ENCODE measurements at regions not wholly inside any gene's neighbourhood (a gene's known extent, or its start where the extent isn't known, plus 50 kb on each side); places are given as distances from the start of the nearest gene placed in this dataset.

DNA sequence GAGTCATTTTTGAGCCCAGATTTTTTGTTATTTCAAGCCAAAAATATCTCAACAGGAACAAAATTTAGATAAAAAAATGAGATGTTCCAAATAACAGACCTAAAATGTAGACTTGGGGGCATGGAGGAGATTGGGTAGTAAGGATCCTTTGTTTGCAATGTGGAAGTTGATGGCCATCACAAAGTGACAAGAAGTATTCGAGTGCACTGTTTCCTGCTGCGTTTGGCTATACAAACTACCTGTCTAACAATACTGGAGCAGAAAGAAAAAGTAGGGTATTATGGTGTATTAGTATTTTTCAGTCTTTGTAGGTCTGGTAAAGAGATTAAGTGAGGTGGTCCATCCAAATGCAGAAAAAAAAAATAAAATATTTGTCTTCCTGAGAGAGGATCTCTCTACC is 284.2 kb downstream of the C3orf38 start:
- TF ChIP-seq, protein P1, sequence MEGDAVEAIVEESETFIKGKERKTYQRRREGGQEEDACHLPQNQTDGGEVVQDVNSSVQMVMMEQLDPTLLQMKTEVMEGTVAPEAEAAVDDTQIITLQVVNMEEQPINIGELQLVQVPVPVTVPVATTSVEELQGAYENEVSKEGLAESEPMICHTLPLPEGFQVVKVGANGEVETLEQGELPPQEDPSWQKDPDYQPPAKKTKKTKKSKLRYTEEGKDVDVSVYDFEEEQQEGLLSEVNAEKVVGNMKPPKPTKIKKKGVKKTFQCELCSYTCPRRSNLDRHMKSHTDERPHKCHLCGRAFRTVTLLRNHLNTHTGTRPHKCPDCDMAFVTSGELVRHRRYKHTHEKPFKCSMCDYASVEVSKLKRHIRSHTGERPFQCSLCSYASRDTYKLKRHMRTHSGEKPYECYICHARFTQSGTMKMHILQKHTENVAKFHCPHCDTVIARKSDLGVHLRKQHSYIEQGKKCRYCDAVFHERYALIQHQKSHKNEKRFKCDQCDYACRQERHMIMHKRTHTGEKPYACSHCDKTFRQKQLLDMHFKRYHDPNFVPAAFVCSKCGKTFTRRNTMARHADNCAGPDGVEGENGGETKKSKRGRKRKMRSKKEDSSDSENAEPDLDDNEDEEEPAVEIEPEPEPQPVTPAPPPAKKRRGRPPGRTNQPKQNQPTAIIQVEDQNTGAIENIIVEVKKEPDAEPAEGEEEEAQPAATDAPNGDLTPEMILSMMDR (IDR thresholded peaks at IDR 0.05): no peak
- no peaks in the 10 kb centered on the region for H3K36me3 Mint-ChIP-seq (ENCODE audit: low read depth)
- peaks cover 8% of the 10 kb centered on the region for H3K27me3 Mint-ChIP-seq (ENCODE audit: low read depth)
- H3K4me3 Mint-ChIP-seq (ENCODE audit: unreplicated experiment): no peak overlapping the region
- H3K4me1 Mint-ChIP-seq (ENCODE audit: low read depth): peaks cover 6% of the 10 kb centered on the region
- no peak overlapping the region for H3K27ac Mint-ChIP-seq (ENCODE audit: unreplicated experiment)
- no peaks in the 10 kb centered on the region for H3K9me3 Mint-ChIP-seq (ENCODE audit: low read depth)
- DNase-seq (ENCODE audit: low spot score): no peak

DNA sequence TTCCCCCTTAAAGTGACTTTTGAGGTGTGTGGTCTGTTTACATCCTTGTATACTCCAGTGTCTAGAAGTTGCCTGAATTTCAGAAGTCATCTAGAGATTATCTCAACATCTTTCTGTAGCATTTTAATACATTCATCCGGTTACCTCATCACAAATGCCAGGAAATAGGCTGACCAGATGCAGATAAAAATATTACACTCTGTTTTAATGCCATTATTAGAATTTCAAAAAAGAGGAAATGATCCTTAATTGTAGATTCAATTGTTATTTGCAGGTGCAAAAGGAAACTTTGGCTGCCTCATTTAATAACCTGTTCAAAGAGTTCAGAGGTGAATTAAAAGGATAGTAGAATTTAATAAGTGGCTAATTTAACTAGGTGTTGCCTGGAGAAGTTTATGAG is 290.9 kb downstream of the C3orf38 start:
- TF ChIP-seq, protein P1 (IDR thresholded peaks at IDR 0.05): no peak
- H3K4me3 Mint-ChIP-seq (ENCODE audit: unreplicated experiment): no peak overlapping the region
- H3K36me3 Mint-ChIP-seq (ENCODE audit: low read depth): no peaks in the 10 kb centered on the region

DNA sequence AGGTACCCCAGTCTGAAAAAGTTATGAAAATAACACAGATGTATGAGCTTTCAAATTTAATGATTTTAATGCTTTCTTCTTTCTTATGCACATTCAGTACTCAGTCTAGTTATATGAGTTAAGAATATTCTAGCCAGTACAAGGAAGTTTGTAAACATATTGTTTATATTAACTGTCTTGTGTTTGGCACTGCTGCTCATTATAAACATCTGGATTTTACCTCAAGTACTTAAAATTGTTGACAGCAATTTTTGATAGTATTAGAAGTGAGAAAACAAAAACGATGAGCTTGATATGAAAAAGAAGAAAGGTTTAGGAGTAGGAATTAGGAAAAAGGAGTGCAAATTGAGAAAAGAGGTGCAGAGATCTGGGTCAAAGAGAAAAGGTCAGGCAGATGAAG is 293.3 kb downstream of the C3orf38 start:
- H3K9me3 Mint-ChIP-seq (ENCODE audit: low read depth): no peaks in the 10 kb centered on the region
- H3K27me3 Mint-ChIP-seq (ENCODE audit: low read depth): peaks cover 13% of the 10 kb centered on the region
- no peak overlapping the region for H3K4me3 Mint-ChIP-seq (ENCODE audit: unreplicated experiment)
- H3K4me1 Mint-ChIP-seq (ENCODE audit: low read depth): no peaks in the 10 kb centered on the region
- TF ChIP-seq, protein P1 (IDR thresholded peaks at IDR 0.05): no peak
- no peak for DNase-seq (ENCODE audit: low spot score)
- no peak overlapping the region for H3K27ac Mint-ChIP-seq (ENCODE audit: unreplicated experiment)
- no peaks in the 10 kb centered on the region for H3K36me3 Mint-ChIP-seq (ENCODE audit: low read depth)

More for the DNA sequence above, 290.9 kb downstream of the C3orf38 start:
- Mint-ChIP-seq H3K27ac (ENCODE audit: unreplicated experiment) (no peak overlapping the region), H3K9me3 (ENCODE audit: low read depth) (no peaks in the 10 kb centered on the region), H3K27me3 (ENCODE audit: low read depth) (peaks cover 8% of the 10 kb centered on the region), H3K4me1 (ENCODE audit: low read depth) (no peaks in the 10 kb centered on the region)
- DNase-seq (ENCODE audit: low spot score): no peak

DNA sequence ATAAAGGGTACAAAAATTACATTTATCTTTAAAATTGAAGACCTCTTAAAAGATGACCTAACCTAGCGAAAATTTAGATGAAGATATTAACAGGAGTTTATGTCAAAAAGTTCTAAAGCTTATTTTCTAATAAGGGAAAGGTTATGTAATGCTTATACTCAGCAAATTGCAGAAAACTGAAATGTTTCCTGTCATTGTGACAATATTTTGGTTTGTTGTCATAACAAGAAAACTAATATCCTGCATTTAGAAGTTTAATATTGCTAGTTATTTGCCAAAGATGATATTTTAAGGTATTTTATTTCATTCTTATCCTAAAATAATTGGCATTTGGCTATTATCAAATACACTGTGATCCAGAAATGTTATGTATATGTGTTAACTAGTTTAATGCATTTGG is 294.5 kb downstream of the C3orf38 start:
- Mint-ChIP-seq H3K27ac (ENCODE audit: unreplicated experiment) (no peak overlapping the region), H3K4me1 (ENCODE audit: low read depth) (no peaks in the 10 kb centered on the region), H3K9me3 (ENCODE audit: low read depth) (no peaks in the 10 kb centered on the region), H3K4me3 (ENCODE audit: unreplicated experiment) (no peak overlapping the region), H3K36me3 (ENCODE audit: low read depth) (no peaks in the 10 kb centered on the region), H3K27me3 (ENCODE audit: low read depth) (peaks cover 16% of the 10 kb centered on the region)
- no peak for DNase-seq (ENCODE audit: low spot score)
- TF ChIP-seq, protein P1 (IDR thresholded peaks at IDR 0.05): no peak

DNA sequence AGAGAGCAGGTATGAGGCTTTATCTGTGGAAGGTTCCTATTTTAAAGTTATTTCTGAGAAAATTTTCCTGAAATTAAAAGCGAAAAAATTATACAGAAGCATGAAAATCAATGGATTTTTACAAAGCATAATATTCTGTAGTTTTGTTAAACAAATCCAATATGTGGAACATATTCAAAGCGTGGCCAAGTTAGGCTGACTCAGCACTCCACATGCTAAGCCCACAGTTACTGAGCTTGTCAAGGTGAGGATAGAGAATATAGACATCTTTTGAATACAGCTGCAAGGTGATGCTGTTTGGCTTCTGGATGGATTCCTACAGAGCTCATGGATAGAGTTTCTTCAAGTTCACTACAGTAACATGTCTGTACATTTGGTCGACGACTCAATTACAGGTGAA is 302.5 kb downstream of the C3orf38 start:
- H3K27me3 Mint-ChIP-seq (ENCODE audit: low read depth): peaks cover 7% of the 10 kb centered on the region
- no peak for DNase-seq (ENCODE audit: low spot score)
- peaks cover 4% of the 10 kb centered on the region for H3K9me3 Mint-ChIP-seq (ENCODE audit: low read depth)
- no peaks in the 10 kb centered on the region for H3K4me1 Mint-ChIP-seq (ENCODE audit: low read depth)
- TF ChIP-seq, protein P1 (IDR thresholded peaks at IDR 0.05): no peak
- H3K27ac Mint-ChIP-seq (ENCODE audit: unreplicated experiment): no peak overlapping the region
- H3K4me3 Mint-ChIP-seq (ENCODE audit: unreplicated experiment): no peak overlapping the region
- no peaks in the 10 kb centered on the region for H3K36me3 Mint-ChIP-seq (ENCODE audit: low read depth)

All from chondrocyte (in vitro differentiated cells).